ENCODE measurements at regions not wholly inside any gene's neighbourhood (a gene's known extent, or its start where the extent isn't known, plus 50 kb on each side); places are given as distances from the start of the nearest gene placed in this dataset.

DNA sequence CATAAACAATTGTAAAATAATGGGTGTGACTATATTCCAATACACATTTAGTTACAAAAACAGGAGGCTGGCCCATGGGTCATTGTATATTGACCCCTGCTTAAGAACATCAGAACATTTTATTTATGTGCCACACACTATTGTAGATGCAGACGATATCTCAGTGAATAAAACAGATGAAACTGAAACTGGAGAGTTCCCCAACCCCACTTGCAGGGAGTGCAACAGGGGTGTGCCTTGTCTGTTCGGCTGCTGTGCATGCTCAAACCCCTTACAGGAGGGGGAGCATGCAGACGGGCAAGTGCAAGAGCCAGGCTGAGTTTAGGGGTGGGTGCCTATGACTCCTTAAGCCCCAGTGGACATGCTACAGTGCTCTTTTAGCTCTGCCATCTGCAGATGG, 509.6 kb downstream of the IGSF11 start:
- no peak overlapping the region for H3K9ac ChIP-seq (ENCODE audit: low read length)
- H3K27ac ChIP-seq (ENCODE audit: low read length): no peak overlapping the region
- H3K9me3 ChIP-seq (replicated peaks; ENCODE audit: insufficient read depth, low read length): no peaks in the 10 kb centered on the region
- H3K4me3 ChIP-seq (ENCODE audit: low read length): peak overlapping the region; percentile 16; the same call in 1 of the 2 replicates
- H3F3A ChIP-seq (ENCODE audit: insufficient read depth, low read length): 0 out of 2 replicates have a peak, but pooled peaks cover 10% of the 10 kb centered on the region
- peak overlapping the region; percentile 41; the same call in 1 of the 2 replicates for H3K4me2 ChIP-seq (ENCODE audit: low read depth, low read length)
- H3K36me3 ChIP-seq (replicated peaks; ENCODE audit: insufficient read depth, low read length): no peaks in the 10 kb centered on the region
- H3K9me2 ChIP-seq (replicated peaks; ENCODE audit: insufficient read depth, low read length): no peaks in the 10 kb centered on the region
- no peaks in the 10 kb centered on the region for H4K20me1 ChIP-seq (ENCODE audit: insufficient read depth, low read length)
- peak overlapping the region; percentile 5 for H2AFZ ChIP-seq (ENCODE audit: low read length)
- H3K27me3 ChIP-seq (replicated peaks; ENCODE audit: insufficient read depth, low read length): no peaks in the 10 kb centered on the region
- H3K4me1 ChIP-seq (ENCODE audit: low read length): peaks cover 33% of the 10 kb centered on the region
- no peaks in the 10 kb centered on the region for H3K79me2 ChIP-seq (ENCODE audit: low read length)
- no peak for TF ChIP-seq EZH2phosphoT487 (IDR thresholded peaks at IDR 0.05; ENCODE audit: low read length)
- TF ChIP-seq CTCF (IDR thresholded peaks at IDR 0.05; ENCODE audit: low read length): no peak
- no peak for TF ChIP-seq EZH2 (optimal IDR thresholded peaks at IDR 0.05; ENCODE audit: low read depth, low read length)
- DNase-seq: peak; percentile 68

- Histone ChIP-seq H3K36me3 (replicated peaks; ENCODE audit: insufficient read depth, low read length) (no peaks in the 10 kb centered on the region), H3F3A (ENCODE audit: insufficient read depth, low read length) (0 out of 2 replicates have a peak, but pooled peaks cover 10% of the 10 kb centered on the region), H3K9me2 (replicated peaks; ENCODE audit: insufficient read depth, low read length) (no peaks in the 10 kb centered on the region), H3K4me3 (ENCODE audit: low read length) (no peak overlapping the region), H2AFZ (ENCODE audit: low read length) (0 out of 2 replicates have a peak overlapping the region, but pooled peaks have one; percentile 3), H3K27me3 (replicated peaks; ENCODE audit: insufficient read depth, low read length) (no peaks in the 10 kb centered on the region), H3K4me2 (ENCODE audit: low read depth, low read length) (peak overlapping the region; percentile 50), H4K20me1 (ENCODE audit: insufficient read depth, low read length) (no peaks in the 10 kb centered on the region), H3K79me2 (ENCODE audit: low read length) (no peaks in the 10 kb centered on the region), H3K4me1 (ENCODE audit: low read length) (peaks cover 33% of the 10 kb centered on the region), H3K27ac (ENCODE audit: low read length) (peak overlapping the region; percentile 47; the same call in 1 of the 2 replicates), H3K9me3 (replicated peaks; ENCODE audit: insufficient read depth, low read length) (no peaks in the 10 kb centered on the region), H3K9ac (ENCODE audit: low read length) (no peak overlapping the region)
- TF ChIP-seq EZH2 (optimal IDR thresholded peaks at IDR 0.05; ENCODE audit: low read depth, low read length) (no peak), CTCF (IDR thresholded peaks at IDR 0.05; ENCODE audit: low read length) (no peak), EZH2phosphoT487 (IDR thresholded peaks at IDR 0.05; ENCODE audit: low read length) (no peak)
- DNase-seq: peak; percentile 70
These were observed 507.7 kb downstream of the IGSF11 start for GRCh38 chr3:118526758-118527513.

DNA sequence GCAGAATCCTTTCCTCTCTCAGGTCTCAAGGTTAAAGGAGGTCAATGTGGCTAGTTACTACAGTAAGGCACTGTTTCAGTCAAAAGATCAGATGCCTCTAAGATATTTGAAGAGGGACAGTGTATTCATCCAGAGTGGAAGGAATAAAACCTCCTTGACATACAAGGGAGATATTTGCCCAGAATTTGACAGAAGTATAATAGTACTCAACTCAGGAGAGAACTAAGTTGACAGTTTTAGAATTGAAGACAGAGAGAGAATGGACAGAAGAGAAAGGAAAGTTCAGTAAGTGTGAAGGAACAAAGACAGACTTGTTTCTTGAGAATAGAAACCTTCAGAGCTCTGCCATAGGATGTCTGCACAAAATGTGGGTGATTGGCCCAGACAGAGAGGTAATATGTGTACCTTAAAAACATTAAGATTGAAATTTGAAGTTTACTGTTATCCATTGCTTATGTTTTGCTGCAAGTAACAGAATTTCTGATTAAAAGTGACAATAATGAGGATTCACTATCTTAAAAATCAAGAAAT, 507.1 kb downstream of the IGSF11 start:
- H3F3A ChIP-seq (ENCODE audit: insufficient read depth, low read length): 0 out of 2 replicates have a peak, but pooled peaks cover 10% of the 10 kb centered on the region

More for the DNA sequence above, 507.1 kb downstream of the IGSF11 start:
- no peaks in the 10 kb centered on the region for H3K36me3 ChIP-seq (replicated peaks; ENCODE audit: insufficient read depth, low read length)
- H3K4me2 ChIP-seq (ENCODE audit: low read depth, low read length): peak overlapping the region; percentile 50
- TF ChIP-seq CTCF (IDR thresholded peaks at IDR 0.05; ENCODE audit: low read length) (no peak), EZH2 (optimal IDR thresholded peaks at IDR 0.05; ENCODE audit: low read depth, low read length) (no peak), EZH2phosphoT487 (IDR thresholded peaks at IDR 0.05; ENCODE audit: low read length) (no peak)
- H3K9me2 ChIP-seq (replicated peaks; ENCODE audit: insufficient read depth, low read length): no peaks in the 10 kb centered on the region
- 0 out of 2 replicates have a peak overlapping the region, but pooled peaks have one; percentile 3 for H2AFZ ChIP-seq (ENCODE audit: low read length)
- peaks cover 33% of the 10 kb centered on the region for H3K4me1 ChIP-seq (ENCODE audit: low read length)
- no peaks in the 10 kb centered on the region for H3K9me3 ChIP-seq (replicated peaks; ENCODE audit: insufficient read depth, low read length)
- H3K27ac ChIP-seq (ENCODE audit: low read length): peak overlapping the region; percentile 47; the same call in 1 of the 2 replicates
- H3K4me3 ChIP-seq (ENCODE audit: low read length): no peak overlapping the region
- H3K9ac ChIP-seq (ENCODE audit: low read length): no peak overlapping the region
- peak; percentile 23 for DNase-seq
- H4K20me1 ChIP-seq (ENCODE audit: insufficient read depth, low read length): no peaks in the 10 kb centered on the region
- H3K79me2 ChIP-seq (ENCODE audit: low read length): no peaks in the 10 kb centered on the region
- no peaks in the 10 kb centered on the region for H3K27me3 ChIP-seq (replicated peaks; ENCODE audit: insufficient read depth, low read length)

Measured in MM.1S (cell line).